ENCODE measurements at regions not wholly inside any gene's neighbourhood (a gene's known extent, or its start where the extent isn't known, plus 50 kb on each side); places are given as distances from the start of the nearest gene placed in this dataset.

DNA sequence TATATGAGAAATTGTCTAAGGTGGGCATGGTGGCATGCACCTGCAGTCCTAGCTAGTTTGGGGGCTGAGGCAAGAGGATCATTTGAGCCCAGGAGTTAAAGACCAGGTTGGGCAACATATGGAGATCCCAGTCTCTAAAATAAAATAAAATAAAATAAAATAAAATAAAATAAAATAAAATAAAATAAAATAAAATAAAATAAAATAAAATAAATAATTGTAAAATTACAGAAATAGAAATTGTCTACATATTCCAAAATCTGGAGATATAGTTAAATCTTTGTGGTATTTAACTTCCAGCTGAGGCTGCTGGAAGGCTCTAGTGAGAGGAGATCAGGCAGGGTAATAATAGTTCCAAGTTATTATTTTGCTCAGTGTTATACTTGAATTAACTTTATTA, 1432.1 kb upstream of the CDH2 start:
- no peak for DNase-seq (ENCODE audit: low read depth in 1 of 2, low spot score in 1 of 2)
- Histone ChIP-seq H3K4me3 (replicated peaks; ENCODE audit: insufficient read depth, low read length) (no peak overlapping the region), H3K27ac (replicated peaks) (no peak overlapping the region), H3K27me3 (ENCODE audit: insufficient read depth, poor library complexity, severe bottlenecking) (no peaks in the 10 kb centered on the region)
- TF ChIP-seq GABPA (IDR thresholded peaks at IDR 0.05; ENCODE audit: low read depth) (no peak), POLR2AphosphoS5 (IDR thresholded peaks at IDR 0.05; ENCODE audit: low read depth) (no peak), CTCF (IDR thresholded peaks at IDR 0.05; ENCODE audit: insufficient read depth, low read length) (no peak), SPI1 (IDR thresholded peaks at IDR 0.05; ENCODE audit: borderline replicate concordance, low read depth) (no peak)
- TF ChIP-seq, protein P1, sequence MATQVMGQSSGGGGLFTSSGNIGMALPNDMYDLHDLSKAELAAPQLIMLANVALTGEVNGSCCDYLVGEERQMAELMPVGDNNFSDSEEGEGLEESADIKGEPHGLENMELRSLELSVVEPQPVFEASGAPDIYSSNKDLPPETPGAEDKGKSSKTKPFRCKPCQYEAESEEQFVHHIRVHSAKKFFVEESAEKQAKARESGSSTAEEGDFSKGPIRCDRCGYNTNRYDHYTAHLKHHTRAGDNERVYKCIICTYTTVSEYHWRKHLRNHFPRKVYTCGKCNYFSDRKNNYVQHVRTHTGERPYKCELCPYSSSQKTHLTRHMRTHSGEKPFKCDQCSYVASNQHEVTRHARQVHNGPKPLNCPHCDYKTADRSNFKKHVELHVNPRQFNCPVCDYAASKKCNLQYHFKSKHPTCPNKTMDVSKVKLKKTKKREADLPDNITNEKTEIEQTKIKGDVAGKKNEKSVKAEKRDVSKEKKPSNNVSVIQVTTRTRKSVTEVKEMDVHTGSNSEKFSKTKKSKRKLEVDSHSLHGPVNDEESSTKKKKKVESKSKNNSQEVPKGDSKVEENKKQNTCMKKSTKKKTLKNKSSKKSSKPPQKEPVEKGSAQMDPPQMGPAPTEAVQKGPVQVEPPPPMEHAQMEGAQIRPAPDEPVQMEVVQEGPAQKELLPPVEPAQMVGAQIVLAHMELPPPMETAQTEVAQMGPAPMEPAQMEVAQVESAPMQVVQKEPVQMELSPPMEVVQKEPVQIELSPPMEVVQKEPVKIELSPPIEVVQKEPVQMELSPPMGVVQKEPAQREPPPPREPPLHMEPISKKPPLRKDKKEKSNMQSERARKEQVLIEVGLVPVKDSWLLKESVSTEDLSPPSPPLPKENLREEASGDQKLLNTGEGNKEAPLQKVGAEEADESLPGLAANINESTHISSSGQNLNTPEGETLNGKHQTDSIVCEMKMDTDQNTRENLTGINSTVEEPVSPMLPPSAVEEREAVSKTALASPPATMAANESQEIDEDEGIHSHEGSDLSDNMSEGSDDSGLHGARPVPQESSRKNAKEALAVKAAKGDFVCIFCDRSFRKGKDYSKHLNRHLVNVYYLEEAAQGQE (IDR thresholded peaks at IDR 0.05; ENCODE audit: insufficient replicate concordance, low read depth) = no peak

DNA sequence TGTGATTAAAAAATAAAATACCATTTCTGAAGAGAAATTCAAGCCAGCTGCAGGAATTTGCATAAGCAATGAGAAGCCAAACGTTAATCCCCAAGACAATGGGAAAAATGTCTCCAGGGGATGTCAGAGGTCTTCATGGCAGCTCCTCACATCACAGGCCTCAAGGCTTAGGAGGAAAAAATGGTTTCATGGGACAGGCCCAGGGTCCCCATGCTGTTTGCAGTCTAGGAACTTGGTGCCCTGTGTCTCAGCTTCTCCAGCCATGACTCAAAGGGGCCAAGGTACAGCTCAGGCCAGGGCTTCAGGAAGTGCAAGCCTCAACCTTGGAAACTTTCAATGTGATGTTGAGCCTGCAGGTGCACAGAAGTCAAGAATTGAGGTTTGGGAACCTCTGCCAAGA, 1428.4 kb upstream of the CDH2 start:
- H3K4me3 ChIP-seq (replicated peaks; ENCODE audit: insufficient read depth, low read length) = no peak overlapping the region
- DNase-seq (ENCODE audit: low read depth in 1 of 2, low spot score in 1 of 2) = no peak
- no peak overlapping the region for H3K27ac ChIP-seq (replicated peaks)
- TF ChIP-seq SPI1 (IDR thresholded peaks at IDR 0.05; ENCODE audit: borderline replicate concordance, low read depth) (no peak), POLR2AphosphoS5 (IDR thresholded peaks at IDR 0.05; ENCODE audit: low read depth) (no peak), GABPA (IDR thresholded peaks at IDR 0.05; ENCODE audit: low read depth) (no peak)
- TF ChIP-seq, protein P1 (IDR thresholded peaks at IDR 0.05; ENCODE audit: insufficient replicate concordance, low read depth) = no peak
- H3K27me3 ChIP-seq (ENCODE audit: insufficient read depth, poor library complexity, severe bottlenecking) = no peaks in the 10 kb centered on the region

DNA sequence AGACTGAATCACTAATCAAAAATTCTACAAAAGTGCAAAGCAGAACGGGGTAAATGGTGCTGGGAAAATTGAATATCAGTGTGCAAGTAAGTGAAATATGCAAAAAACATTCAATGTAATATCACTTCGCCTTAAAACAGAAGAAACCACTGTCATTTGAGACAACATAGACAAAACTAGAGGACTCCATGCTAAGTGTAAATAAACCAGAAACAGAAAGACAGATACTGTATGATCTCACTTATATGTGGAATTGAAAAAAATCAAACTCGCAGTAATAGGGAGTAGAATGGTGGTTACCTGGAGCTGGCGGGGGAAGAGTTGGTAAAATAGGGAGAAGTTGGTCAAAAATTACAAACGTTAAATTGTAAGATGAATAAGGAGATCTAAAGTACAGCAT, 1420.0 kb upstream of the CDH2 start:
- H3K4me3 ChIP-seq (replicated peaks; ENCODE audit: insufficient read depth, low read length) = no peak overlapping the region
- TF ChIP-seq, protein P1 (IDR thresholded peaks at IDR 0.05; ENCODE audit: insufficient replicate concordance, low read depth) = no peak
- TF ChIP-seq SPI1 (IDR thresholded peaks at IDR 0.05; ENCODE audit: borderline replicate concordance, low read depth) (no peak), CTCF (IDR thresholded peaks at IDR 0.05; ENCODE audit: insufficient read depth, low read length) (no peak), GABPA (IDR thresholded peaks at IDR 0.05; ENCODE audit: low read depth) (no peak), POLR2AphosphoS5 (IDR thresholded peaks at IDR 0.05; ENCODE audit: low read depth) (no peak)
- no peaks in the 10 kb centered on the region for H3K27me3 ChIP-seq (ENCODE audit: insufficient read depth, poor library complexity, severe bottlenecking)
- no peak for DNase-seq (ENCODE audit: low read depth in 1 of 2, low spot score in 1 of 2)
- no peak overlapping the region for H3K27ac ChIP-seq (replicated peaks)
